ENCODE measurements at regions not wholly inside any gene's neighbourhood (a gene's known extent, or its start where the extent isn't known, plus 50 kb on each side); places are given as distances from the start of the nearest gene placed in this dataset.
"Not testable (repeated sequence)": the region's sequence is repeated elsewhere in the genome, so short reads cannot be mapped to it uniquely, and the experiment has no call there.

DNA sequence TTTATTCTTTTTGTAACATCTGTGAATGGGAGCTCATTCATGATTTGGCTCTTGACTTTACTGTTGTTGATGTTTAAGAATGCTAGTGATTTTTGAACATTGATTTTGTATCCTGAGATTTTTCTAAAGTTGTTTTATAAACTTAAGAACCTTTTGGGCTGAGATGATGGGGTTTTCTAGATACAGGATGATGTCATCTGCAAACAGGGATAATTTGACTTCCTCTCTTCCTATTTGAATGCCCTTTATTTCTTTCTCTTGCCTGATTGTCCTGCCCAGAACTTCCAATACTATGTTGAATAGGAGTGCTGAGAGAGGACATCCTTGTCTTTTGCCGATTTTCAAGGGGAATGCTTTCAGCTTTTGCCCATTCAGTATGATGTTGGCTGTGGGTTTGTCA lies 445.1 kb upstream of the CFAP20DC start:
- DNase-seq = not testable (repeated sequence)

DNA sequence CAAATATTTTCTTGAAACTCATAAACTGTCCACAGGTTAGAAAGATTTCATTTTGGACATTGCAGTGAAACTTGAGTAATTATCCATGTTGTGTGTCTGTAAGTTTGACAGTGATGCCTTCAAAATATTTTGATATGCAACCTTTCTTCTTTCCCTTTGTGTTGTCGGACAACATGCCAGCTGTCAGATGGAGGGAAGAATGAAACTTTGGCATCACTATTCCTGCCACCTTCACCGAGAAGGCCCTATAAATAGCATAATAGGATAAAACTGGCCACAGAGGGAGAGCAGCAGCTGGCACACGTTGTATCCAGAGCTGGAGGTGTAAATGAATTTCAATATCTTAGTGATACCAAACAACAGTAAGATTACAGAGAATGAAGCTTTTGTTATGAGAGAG lies 436.7 kb upstream of the CFAP20DC start:
- DNase-seq = no peak

DNA sequence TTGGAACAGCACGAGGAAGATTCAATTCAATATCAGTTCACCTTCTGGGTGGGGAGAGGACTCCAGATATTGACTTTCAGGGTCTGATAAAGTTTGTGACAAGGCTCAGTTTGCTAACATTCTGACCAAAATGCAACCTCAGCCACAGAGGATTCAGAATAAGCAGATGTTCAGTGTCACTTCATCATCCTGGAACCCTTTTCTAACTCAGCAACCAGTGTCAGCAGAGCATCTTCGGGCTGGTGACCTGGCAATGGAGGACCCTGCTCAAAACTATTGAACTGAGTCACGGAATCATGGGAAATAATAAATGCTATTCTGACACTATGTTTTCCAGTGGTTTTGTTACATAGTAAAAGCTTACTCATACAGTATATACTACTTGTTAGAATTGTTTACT lies 433.4 kb upstream of the CFAP20DC start:
- no peak for DNase-seq

DNA sequence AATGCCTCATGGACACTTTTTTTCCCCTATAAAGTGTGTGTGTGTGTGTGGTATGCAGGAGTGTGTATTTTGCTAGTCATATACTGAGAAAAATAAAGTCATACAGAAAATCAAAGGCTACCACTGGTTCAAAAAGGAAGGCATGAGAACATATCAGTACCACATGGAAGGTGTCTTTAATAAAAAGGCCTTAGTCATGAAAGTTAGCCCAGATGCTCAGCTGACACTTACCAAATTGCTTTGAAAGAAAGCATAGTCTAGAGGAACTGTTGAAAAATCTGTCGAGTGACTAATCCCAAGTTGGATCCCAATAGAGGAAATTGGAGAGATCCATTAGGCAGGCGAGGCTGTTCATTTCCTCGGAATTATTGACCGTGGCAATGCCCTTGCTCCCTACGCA lies 432.9 kb upstream of the CFAP20DC start:
- no peak for DNase-seq

DNA sequence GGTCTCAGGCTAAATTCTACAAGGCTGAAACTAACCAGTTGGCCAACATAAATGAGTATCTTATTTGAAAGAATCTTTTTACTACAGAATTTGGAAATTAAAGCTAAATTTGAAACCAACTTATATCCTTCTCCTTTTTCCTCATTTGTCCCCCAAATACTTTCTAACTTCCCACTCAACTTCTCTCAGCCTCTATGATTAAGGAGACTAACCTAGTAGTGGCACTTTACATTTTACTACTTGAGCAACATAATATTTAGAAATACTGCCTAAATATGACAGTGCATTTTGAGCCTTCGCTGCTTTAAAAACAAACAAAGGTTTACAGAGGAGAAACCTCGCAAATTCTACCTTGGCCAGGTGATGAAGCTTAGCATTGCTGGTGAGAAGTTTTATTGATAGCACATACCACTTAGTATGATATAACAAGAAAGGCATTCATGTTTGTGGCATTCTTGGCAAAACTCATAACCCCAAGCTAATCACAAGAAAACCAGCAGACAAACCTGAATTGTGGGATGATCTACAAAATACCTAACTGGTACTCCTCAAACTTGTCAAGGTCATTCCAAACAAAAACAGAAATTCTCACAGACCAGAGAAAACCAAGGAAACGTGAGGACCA lies 432.1 kb upstream of the CFAP20DC start:
- no peak for DNase-seq

DNA sequence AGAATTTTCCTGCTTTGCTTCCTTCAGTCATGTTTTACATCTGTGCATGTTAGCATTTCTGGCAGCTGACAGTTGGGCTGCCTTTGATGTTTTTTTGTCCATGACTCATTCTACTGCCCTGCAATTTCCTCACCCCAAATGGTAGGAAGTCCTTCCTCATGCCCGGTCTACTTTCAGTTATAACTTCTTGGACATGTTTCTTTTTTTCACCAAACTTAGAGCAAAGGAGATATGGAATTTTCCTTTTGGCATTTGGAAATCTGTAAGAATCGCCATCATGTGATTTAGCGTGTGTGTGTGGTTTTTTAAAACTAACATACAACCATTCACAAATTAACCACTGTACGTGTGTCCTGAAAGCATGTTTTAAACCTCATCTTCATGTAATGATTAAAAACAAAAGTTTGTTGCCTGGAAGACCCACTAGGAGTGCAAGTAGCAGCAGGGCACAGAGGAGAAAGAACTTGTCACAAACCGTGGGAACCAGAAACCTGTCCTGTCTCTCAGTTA lies 430.7 kb upstream of the CFAP20DC start:
- DNase-seq = no peak

DNA sequence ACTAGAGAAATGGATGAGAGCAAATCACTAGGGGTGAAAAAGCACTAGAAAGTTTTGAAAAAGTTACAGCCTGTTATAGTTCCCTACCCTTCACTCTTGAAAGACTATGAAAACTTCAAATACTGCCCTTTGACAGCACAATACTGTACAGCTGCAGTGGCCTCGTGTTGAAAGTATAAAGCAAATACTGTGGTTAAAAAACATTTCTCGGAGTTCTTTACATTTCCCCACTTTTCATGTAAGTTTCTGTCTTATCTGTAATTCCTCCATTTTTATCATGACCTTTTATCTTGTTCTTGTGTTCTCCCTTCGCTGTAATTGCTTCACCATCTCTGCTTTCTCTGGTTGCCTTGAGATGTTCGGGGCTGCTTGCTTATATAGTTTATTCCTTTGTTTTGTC lies 423.8 kb upstream of the CFAP20DC start:
- no peak for DNase-seq

DNA sequence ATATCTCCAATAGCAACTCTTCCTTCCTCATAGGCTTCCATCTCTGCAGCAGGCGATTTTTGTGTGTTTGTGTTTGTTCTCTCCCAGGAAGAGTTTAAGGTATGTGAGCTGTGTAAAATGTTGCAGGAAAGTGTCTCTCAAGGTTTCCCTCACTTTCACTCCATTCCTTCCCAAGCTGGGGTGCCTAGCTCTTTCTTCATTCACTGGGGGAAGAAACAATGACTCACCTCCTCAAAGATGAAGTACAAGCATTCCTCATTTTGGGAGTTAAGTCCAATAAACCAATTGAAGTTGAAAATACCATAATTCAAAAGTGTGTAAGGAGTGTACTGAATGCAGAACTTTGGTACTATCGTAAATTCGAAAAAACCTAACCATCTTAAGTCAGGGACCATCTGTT lies 422.7 kb upstream of the CFAP20DC start:
- DNase-seq = no peak

DNA sequence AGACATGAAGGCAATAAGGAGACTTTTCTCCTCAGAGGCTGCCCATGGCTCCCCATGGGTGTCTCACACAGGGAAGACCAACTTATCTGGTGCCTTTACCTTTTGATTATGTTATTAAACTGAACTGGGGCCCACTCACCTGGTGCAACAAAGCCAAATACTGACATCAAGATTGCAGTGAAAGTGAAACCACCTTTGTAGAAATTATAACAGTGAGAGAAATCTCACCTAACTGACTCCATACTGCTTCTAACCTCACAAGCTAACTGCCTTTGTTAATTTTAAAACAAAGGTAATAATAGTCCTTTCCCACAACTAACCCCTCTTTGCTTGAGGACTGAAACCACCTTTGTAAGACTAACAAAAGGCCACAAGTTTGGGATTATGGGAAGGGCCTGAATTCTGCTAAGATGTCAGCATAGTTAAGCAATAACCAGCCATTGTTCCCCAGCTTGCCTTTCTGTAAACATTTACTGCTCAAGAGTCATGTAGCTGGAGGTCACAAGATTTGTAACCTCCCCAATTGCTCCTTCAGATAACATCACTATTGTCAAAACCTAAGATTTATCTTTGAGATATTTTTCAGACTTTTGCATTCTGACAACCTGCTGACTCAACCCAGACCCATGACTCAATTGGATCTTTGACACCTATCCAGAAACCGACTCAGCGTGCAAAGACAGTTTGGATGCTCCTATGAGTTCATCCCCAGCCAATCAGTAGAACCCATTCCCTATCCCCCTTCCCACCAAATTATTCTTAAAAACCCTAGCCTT lies 420.3 kb upstream of the CFAP20DC start:
- no peak for DNase-seq

DNA sequence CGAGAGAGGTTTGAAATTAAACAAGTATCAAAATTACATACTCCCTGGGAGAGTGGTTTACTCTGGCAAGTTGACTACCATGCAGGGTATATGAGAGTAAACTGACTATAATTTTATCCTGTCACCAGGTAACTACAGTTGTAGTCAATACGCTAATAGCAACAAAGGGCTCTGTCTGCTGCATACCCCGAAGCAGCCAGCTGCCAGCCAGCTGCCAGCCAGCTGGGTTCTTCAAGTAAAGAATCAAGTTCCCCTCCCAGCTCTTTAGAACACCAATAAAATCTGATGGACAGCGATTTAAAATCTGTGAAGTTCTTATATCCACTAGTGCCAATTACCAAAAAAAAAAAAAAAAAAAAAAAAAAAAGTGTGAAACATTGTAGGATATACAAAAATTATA lies 417.7 kb upstream of the CFAP20DC start:
- DNase-seq = no peak

DNA sequence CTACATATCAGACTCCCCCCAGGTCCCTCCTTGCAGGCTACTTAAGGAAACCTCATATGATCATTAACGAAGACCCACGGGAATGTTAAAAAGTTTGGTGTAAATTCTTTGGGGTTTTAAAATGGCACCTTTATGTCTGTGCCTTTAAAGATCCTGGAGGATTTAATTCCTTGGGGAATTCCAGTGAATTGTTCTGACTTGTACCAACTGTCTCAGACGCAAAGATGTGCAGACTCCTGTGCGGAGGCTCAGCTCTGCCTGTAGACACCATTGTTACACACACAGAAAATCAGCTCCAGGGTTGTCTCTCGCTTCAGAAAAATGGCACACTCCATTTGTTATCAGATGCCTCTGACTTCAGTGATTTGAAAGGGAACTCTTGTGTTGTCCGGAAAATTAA lies 414.4 kb upstream of the CFAP20DC start:
- DNase-seq = no peak

DNA sequence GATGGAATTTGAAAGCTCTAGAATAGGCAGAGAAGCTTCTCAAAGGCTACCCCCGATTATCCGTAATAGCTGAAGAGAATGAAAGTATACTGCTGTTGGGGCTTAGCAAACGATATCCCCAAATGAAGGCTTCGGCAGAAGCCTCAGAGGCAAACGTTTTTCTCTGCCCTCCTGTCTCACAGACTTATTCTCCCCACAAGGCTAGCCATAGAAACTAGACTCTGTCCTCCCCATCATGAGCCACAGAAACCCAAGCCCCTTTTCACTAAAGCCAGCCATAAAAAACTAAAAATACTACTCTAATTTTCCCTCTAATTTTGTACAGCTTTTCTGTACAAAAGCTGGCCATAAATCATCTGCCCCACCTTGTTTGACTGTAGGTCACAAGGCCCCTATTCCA lies 413.4 kb upstream of the CFAP20DC start:
- no peak for DNase-seq

DNA sequence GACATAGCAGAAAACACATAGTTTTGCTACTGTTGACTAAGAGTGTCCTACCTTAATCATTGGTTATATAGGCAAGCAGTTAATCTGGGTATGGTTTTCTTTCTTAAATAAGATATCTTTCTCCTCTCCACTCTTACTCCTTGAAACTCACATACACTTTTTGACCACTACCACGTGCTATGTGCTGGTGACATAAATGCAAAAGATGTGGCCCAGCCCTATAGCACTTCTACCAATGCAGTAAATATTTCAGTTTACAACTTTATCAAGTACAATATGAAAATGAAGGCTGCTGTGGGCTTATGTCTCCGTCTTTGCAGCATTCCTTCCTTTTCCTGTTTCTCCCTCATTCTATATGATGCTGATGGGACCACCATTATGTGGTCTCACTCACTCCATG lies 410.2 kb upstream of the CFAP20DC start:
- no peak for DNase-seq

DNA sequence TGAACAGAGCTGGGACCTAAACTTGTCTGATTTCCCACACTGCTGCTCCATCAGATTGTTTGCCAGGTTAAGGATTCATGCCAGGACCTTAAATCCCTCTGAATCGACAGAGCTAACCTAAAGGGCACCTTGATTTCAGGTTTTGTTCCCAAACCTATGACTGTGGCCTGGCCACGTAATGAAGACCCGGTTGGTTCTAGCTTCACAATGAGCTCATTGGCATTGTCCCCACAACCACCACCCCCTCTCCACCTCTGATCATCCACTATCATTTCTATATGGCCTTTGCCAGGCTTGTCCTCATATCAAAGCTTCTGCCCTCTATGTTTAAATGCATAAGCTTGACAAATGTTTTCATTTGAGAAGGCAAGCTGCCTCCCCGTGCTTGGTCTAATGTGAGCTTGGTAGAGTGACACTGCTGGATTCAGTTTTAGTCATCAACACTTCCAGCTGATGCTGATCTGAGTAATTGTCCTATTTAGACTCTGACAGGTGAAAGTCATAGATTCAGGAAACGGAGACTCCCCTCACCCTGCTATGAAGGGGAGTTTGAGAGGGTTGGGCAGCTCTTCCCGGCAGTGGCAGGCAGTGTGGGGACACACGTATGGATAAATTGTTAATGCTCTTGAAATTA lies 407.1 kb upstream of the CFAP20DC start:
- no peak for DNase-seq

DNA sequence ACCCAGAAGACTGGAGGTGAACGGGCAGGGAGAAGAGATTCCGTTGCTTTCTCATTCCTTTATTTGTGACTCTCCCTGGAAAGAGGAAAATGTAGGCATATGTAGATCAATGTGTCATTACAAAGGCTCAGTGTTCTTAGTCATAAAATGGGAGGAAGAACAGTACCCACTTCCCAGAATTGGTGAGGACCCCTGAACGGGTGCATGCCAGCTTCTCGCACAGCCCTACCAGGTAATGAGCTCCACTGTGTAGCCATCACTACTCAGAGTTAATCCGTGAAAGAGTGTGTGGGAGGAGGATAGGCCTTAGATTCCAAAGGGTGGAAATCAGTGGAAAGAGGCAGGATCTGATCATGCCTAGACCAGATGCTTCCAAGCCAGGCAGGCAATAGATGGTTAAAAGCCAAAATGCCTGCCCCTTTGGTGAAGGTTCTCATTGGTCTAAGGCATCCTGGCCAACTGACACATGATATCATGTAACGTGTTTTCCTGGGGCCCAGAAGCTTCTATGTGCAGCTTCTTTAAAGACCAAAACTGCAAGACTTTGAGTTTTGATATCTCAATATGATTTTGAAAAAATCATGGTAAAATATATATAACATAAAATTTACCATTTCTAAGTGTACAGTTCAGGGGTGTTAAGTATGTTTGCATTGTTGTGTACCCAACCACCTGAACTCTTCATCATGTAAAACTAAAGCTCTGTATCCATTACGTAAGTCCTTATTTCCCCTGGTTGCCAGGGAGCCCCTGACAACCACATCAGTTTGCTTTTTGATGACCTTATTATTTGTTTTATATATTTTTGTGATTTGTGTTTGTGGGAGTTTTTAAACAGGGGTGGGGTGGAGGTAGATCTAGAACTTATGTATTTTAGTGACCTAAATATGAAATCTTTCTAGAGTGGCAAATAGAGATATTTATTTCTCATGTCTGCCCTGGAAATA lies 402.2 kb upstream of the CFAP20DC start:
- DNase-seq = no peak

DNA sequence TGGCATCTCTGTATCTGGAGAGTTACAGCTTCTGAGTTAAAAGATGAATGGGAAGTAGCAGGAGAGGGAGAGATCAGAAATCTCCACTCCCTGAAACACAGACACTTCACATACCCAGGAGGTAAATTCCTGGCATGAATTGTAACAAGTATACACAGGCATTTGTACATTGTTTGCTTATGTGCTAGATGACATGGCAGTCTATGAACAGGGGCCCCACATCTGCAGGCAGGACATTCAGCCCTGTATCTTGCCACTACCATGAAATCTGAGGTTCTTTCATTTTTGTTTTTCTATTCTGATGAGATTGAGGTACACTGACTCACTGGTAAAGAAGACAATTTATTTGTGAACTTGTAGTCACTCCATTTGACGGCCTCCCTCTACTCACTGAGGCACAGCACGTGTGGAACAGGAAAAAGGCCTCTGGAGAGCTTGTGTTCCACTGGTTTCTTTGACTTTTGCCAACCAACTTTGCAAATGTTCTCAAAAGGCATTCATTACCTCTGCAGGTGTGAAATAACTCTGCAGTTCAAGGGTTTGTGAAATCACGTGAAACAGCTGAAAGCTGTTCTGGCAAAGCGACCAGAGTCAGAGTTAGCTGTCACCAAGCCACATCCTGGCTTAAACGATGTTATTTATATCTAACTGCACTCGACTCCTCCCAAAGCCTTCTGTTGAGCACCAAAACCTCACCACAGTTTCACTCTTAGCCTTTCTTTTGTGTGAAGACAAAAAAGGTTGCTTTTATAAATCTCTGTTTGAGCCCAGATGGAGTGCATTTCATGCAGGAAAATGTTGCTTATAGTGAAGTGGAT lies 401.3 kb upstream of the CFAP20DC start:
- DNase-seq = no peak

DNA sequence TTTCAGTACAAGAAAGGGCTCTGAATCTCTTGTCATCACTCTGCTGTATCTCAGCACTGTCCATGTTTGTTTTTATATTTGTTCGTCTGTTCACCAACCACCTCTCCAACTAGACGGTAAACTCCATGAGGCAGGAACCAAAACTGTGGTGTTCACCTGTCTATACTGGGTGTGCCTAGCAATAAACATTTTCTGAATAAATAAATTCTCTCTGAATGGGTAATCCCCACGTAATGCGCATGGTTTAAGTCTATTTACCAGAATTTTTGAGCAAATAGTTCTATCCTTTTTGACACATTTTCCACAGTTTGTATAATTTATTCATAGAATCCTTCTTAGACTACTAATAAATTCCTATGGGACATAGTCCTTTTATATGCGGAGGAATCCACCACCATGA lies 400.6 kb upstream of the CFAP20DC start:
- DNase-seq = no peak

DNA sequence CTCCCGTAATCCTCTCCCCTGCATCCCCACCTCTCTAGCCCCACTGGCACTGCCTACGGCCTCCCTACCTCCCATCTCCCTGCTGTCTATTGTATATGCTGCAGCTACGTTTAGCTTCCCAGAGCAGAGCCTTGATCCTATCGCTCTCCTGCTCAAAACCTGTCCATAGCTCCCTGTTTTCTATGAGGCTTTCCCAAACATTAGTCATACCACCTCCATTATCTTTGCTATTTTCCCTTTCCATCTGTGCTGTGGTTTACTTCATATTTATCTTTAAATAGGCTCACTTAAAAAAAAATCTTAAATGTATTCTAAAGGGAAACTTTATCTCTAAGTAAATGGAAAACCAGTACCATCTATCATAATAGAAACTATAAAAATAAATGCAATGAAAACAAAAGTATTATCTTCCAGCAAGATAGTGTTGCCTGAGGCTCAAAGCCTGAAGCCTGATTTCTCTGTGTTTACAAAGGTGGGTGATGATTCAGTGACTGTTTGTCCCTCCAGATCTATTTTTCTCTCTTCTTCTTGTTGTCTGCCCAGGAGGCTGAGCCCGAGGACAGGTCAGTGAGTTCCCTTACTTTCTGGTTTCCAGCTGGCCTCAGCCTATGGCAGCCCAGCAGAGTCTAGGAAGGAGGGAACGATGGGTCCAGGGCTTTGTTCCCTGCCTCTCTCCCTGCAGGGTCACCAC lies 397.1 kb upstream of the CFAP20DC start:
- DNase-seq = no peak

DNA sequence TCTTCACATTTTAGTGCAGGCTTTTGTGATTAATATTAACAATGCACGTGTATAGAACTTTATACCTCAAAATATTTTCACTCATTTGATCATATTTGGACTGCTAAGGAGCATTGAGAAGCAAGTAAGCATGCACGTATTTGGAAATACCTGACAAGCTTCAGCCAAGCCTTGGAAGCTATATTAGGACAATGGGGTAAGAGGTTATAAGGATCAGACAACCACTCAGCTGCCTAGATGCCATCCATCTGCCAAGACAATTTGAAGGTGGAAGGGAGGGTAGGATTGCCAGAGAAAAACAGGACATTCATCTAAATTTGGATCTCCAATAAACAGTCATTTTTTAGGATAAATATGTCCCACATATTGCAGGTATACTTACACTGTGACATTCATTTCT lies 394.9 kb upstream of the CFAP20DC start:
- no peak for DNase-seq

DNA sequence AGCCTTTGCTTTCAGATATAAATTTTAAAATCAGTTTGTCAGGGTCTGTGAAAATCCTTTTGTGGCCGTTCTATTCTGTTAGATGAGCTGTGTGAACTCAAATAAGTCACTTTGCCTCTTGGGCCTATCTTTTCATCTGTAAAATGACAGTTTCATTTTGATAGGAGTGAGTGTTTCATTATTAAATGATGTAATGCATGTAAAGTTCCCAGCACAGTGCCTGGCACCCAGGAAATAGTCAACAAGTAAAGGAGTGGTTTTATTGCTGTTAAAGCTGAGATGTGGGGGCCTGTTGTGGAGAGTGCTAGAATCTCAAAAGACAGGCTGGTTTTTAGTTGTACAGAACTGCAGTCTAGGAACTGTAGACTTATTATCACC lies 394.5 kb upstream of the CFAP20DC start:
- no peak for DNase-seq

DNA sequence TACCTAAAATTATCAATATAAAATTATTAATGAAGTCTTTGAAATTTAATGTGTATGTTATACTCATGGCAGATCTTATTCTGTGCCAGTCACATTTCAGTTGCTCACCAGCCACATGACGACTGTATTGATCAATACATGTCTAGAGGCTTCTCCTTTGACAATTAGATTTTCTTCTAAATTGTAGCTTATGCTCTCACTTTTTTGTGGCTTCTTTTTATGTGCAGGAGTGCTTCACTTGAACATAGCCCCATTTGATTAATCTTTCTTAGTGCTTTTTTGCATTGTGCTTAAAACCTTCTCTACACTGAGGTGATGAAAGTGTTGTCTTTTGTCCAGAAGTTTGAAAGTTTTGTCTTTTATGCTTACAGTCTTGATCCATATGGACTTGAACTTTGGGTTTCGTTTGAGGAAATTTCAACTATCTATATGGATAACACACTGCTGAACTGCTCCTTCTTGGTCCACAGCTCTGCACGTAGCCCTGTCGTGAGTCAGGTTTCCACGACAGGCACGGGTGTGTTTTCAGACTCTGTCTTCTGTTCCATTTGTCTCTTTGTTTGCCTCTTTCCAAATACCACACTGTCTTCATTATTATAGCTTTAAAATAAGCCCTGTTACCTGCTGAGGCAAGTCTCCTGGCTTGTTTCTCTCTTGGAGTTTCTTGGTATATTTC lies 393.9 kb upstream of the CFAP20DC start:
- no peak for DNase-seq
